Uterus (tissue), 2 donors: ENCODE measurements at regions not wholly inside any gene's neighbourhood (a gene's known extent, or its start where the extent isn't known, plus 50 kb on each side); places are given as distances from the start of the nearest gene placed in this dataset.

Experiments
- CTCF ChIP-seq, 4 experiments: fragments of 200-600 bp in 2 of 4; fragments of 450-650 bp in 2 of 4; sonication (generic) in 2 of 4; IDR thresholded peaks; one replicate each; pipeline ENCODE4 v1.5.1; 2016 to 2019; ENCODE audit warnings: antibody characterized with exemption in 4 of 4, mild to moderate bottlenecking in 2 of 4, moderate library complexity in 1 of 4
- POLR2A ChIP-seq, 2 donors: fragments of 450-650 bp; IDR thresholded peaks; one replicate each; pipeline ENCODE4 v1.6.1; 2016; ENCODE audit warnings: antibody characterized with exemption in 2 of 2, mild to moderate bottlenecking in 1 of 2, moderate library complexity in 1 of 2

DNA sequence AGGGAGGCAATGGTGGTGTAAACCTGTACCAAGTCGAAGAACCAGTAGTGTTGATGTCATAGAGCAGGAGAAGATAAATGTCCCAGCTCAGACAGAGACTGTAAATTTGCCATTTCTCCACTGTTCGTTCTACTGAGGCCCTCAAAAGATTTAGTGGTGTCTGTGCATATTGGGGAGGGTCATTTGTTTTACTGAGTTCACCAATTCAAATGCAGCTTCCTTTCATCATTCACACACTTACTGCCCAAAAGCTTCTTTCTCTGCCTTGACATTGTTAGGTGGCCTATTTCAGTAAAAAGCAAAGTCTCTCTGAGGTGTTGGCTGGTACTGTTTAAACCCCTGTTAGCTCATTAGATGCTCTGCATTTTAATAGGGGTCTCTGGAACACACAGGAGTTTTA is 86.2 kb upstream of the EDNRB start:
- no peak for TF ChIP-seq CTCF (IDR thresholded peaks at IDR 0.05)
- TF ChIP-seq POLR2A (IDR thresholded peaks at IDR 0.05), result no peak
